Sigmoid colon (tissue), 6 donors: ENCODE measurements at regions not wholly inside any gene's neighbourhood (a gene's known extent, or its start where the extent isn't known, plus 50 kb on each side); places are given as distances from the start of the nearest gene placed in this dataset.

ENCODE experiments used
- DNase-seq: peaks from one replicate; pipeline ENCODE4 v3.0.0-alpha.2; 2019
- H3K27ac ChIP-seq, 4 donors: fragments of 200-600 bp; sonication (generic); one replicate each; pipeline ENCODE4 v1.5.1; 2016 to 2019; ENCODE audit warnings: mild to moderate bottlenecking in 1 of 4
- H3K27me3 ChIP-seq, 3 donors: fragments of 200-600 bp; sonication (generic); one replicate each; pipeline ENCODE4 v1.5.1; 2019; ENCODE audit warnings: mild to moderate bottlenecking in 1 of 3
- H3K36me3 ChIP-seq, 4 donors: fragments of 200-600 bp; sonication (generic); one replicate each; pipeline ENCODE4 v1.5.1; 2016 to 2019
- H3K4me1 ChIP-seq, 4 donors: fragments of 200-600 bp; sonication (generic); one replicate each; pipeline ENCODE4 v1.5.1; 2017 to 2019
- H3K4me3 ChIP-seq, 4 donors: fragments of 200-600 bp; sonication (generic); one replicate each; pipeline ENCODE4 v1.5.1; 2017 to 2019; ENCODE audit warnings: mild to moderate bottlenecking in 2 of 4, moderate library complexity in 1 of 4
- H3K9me3 ChIP-seq, 4 donors: fragments of 200-600 bp in 3 of 4; sonication (generic) in 3 of 4; one replicate each; pipeline versions ENCODE4 v1.5.1 to v1.6.1; 2013 to 2019
- CTCF ChIP-seq, 4 experiments: fragments of 450-650 bp in 3 of 4; fragments of 200-600 bp in 1 of 4; IDR thresholded peaks; one replicate each; pipeline ENCODE4 v1.5.1; 2016 to 2019; ENCODE audit warnings: antibody characterized with exemption in 4 of 4, mild to moderate bottlenecking in 3 of 4, moderate library complexity in 2 of 4
- EP300 ChIP-seq, 4 donors: sonication (generic); formaldehyde crosslinking; IDR thresholded peaks; one replicate each; pipeline ENCODE4 v1.6.1; 2017; ENCODE audit warnings: antibody characterized with exemption in 4 of 4
- POLR2A ChIP-seq, 2 donors: fragments of 450-650 bp; IDR thresholded peaks; one replicate each; pipeline ENCODE4 v1.6.1; 2016; ENCODE audit warnings: antibody characterized with exemption in 2 of 2, mild to moderate bottlenecking in 2 of 2, moderate library complexity in 2 of 2
- POLR2AphosphoS5 ChIP-seq, 4 donors: sonication (generic); formaldehyde crosslinking; IDR thresholded peaks; one replicate each; pipeline ENCODE4 v1.6.1; 2017; ENCODE audit warnings: antibody characterized with exemption in 4 of 4
- WGBS, 2 donors: extraction: QIAGEN DNeasy Blood & Tissue Kit; methylation state at CpG; one replicate each; pipeline ENCODE4 v1.1.7; 2013; 5-methylcytosine and 5-hydroxymethylcytosine counted together
- intact Hi-C: fragments of 100-400 bp; cut with DNase I; formaldehyde crosslinking; loops from one replicate; pipeline ENCODE4 v1.15.1; 2023
- donor health status: healthy with polysubstance abuse.
- donor health status: healthy.

- no peak for DNase-seq
These were observed 630.9 kb upstream of the PCDH20 start for GRCh38 chr13:62046512-62046911.

GRCh38 chr13:62043600-62043999, 628.0 kb upstream of the PCDH20 start:
- no peak overlapping the region for H3K27ac ChIP-seq
- H3K4me3 ChIP-seq = no peak overlapping the region
- intact Hi-C loops = no loop called here
- 83 to 86% methylated on average over 3 of the region's 3 CpGs for WGBS, 2 donors
- no peaks in the 10 kb centered on the region for H3K27me3 ChIP-seq
- peaks cover 0 to 2% (median 0%) of the 10 kb centered on the region in 4 donors for H3K9me3 ChIP-seq
- no peak for DNase-seq
- no peaks in the 10 kb centered on the region for H3K36me3 ChIP-seq
- TF ChIP-seq EP300 (IDR thresholded peaks at IDR 0.05) (no peak), POLR2A (IDR thresholded peaks at IDR 0.05) (no peak), POLR2AphosphoS5 (IDR thresholded peaks at IDR 0.05) (no peak), CTCF (IDR thresholded peaks at IDR 0.05) (no peak)
- no peaks in the 10 kb centered on the region for H3K4me1 ChIP-seq

More at GRCh38 chr13:62046512-62046911, 630.9 kb upstream of the PCDH20 start:
- intact Hi-C loops = no loop called here
- H3K4me3 ChIP-seq = no peak overlapping the region
- no peaks in the 10 kb centered on the region for H3K27me3 ChIP-seq
- H3K9me3 ChIP-seq = peaks cover 0 to 2% (median 0%) of the 10 kb centered on the region in 4 donors
- TF ChIP-seq POLR2A (IDR thresholded peaks at IDR 0.05) (no peak), EP300 (IDR thresholded peaks at IDR 0.05) (no peak), CTCF (IDR thresholded peaks at IDR 0.05) (no peak), POLR2AphosphoS5 (IDR thresholded peaks at IDR 0.05) (no peak)
- no peak overlapping the region for H3K27ac ChIP-seq
- no peaks in the 10 kb centered on the region for H3K36me3 ChIP-seq
- WGBS, 2 donors = 89 to 96% methylated on average over 13 of the region's 13 CpGs
- H3K4me1 ChIP-seq = no peaks in the 10 kb centered on the region

- Histone ChIP-seq H3K4me3 (no peak overlapping the region), H3K27me3 (no peaks in the 10 kb centered on the region), H3K9me3 (no peaks in the 10 kb centered on the region), H3K4me1 (no peaks in the 10 kb centered on the region), H3K27ac (no peak overlapping the region), H3K36me3 (no peaks in the 10 kb centered on the region)
- TF ChIP-seq POLR2A (IDR thresholded peaks at IDR 0.05) = no peak
- TF ChIP-seq POLR2AphosphoS5 (IDR thresholded peaks at IDR 0.05) = no peak
- no peak for TF ChIP-seq EP300 (IDR thresholded peaks at IDR 0.05)
- TF ChIP-seq CTCF (IDR thresholded peaks at IDR 0.05) = no peak
- DNase-seq = no peak
- WGBS, 2 donors = 24 to 69% methylated on average over 2 of the region's 2 CpGs
- intact Hi-C loops = no loop called here
These were observed 625.2 kb upstream of the PCDH20 start for GRCh38 chr13:62040806-62041205.

- Histone ChIP-seq H3K27ac (no peak overlapping the region), H3K27me3 (no peaks in the 10 kb centered on the region), H3K4me3 (no peak overlapping the region), H3K36me3 (no peaks in the 10 kb centered on the region), H3K4me1 (no peaks in the 10 kb centered on the region), H3K9me3 (no peaks in the 10 kb centered on the region)
- DNase-seq = no peak
- intact Hi-C loops = no loop called here
- TF ChIP-seq POLR2A (IDR thresholded peaks at IDR 0.05) (no peak), EP300 (IDR thresholded peaks at IDR 0.05) (no peak), CTCF (IDR thresholded peaks at IDR 0.05) (no peak), POLR2AphosphoS5 (IDR thresholded peaks at IDR 0.05) (no peak)
- 76 to 89% methylated on average over 3 of the region's 3 CpGs for WGBS, 2 donors
These were observed 624.4 kb upstream of the PCDH20 start for GRCh38 chr13:62040078-62040477.

- H3K27me3 ChIP-seq = no peaks in the 10 kb centered on the region
- no peak overlapping the region for H3K4me3 ChIP-seq
- DNase-seq = no peak
- no peaks in the 10 kb centered on the region for H3K36me3 ChIP-seq
- H3K9me3 ChIP-seq = no peaks in the 10 kb centered on the region
- intact Hi-C loops = no loop called here
- H3K27ac ChIP-seq = no peak overlapping the region
- 74 to 76% methylated on average over 1 of the region's 1 CpG for WGBS, 2 donors
- no peaks in the 10 kb centered on the region for H3K4me1 ChIP-seq
- TF ChIP-seq POLR2AphosphoS5 (IDR thresholded peaks at IDR 0.05) (no peak), POLR2A (IDR thresholded peaks at IDR 0.05) (no peak), CTCF (IDR thresholded peaks at IDR 0.05) (no peak), EP300 (IDR thresholded peaks at IDR 0.05) (no peak)
These were observed 622.6 kb upstream of the PCDH20 start for GRCh38 chr13:62038214-62038613.
